Stomach smooth muscle (tissue), 2 donors: ENCODE measurements at regions not wholly inside any gene's neighbourhood (a gene's known extent, or its start where the extent isn't known, plus 50 kb on each side); places are given as distances from the start of the nearest gene placed in this dataset.

Experiments used
- H3K27ac ChIP-seq: one replicate; pipeline ENCODE4 v1.7.0; 2013; ENCODE audit warnings: mild to moderate bottlenecking, low read length, inconsistent platforms
- H3K27me3 ChIP-seq, 2 donors: one replicate each; pipeline ENCODE4 v1.7.0; 2013; ENCODE audit warnings: low read length in 2 of 2; ENCODE audit not compliant: insufficient read depth in 2 of 2, control insufficient read depth in 1 of 2
- H3K36me3 ChIP-seq, 2 donors: one replicate each; pipeline ENCODE4 v1.7.0; 2013; ENCODE audit warnings: low read length in 2 of 2; ENCODE audit not compliant: control insufficient read depth in 2 of 2, insufficient read depth in 2 of 2
- H3K4me1 ChIP-seq: one replicate; pipeline ENCODE4 v1.7.0; 2013; ENCODE audit warnings: low read length; ENCODE audit not compliant: control insufficient read depth, insufficient read depth
- H3K4me3 ChIP-seq, 2 donors: one replicate each; pipeline ENCODE4 v1.7.0; 2013; ENCODE audit warnings: low read length in 2 of 2
- H3K9ac ChIP-seq, 2 donors: one replicate each; pipeline ENCODE4 v1.7.0; 2013; ENCODE audit warnings: low read length in 2 of 2, mild to moderate bottlenecking in 1 of 2
- H3K9me3 ChIP-seq, 2 donors: one replicate each; pipeline ENCODE4 v1.7.0; 2013; ENCODE audit warnings: low read length in 2 of 2; ENCODE audit not compliant: control insufficient read depth in 2 of 2
- donor health status: healthy.
- donor health status: Pancreatic carcinoma.

- no peaks in the 10 kb centered on the region for H3K4me1 ChIP-seq
- no peak overlapping the region for H3K27ac ChIP-seq
- H3K36me3 ChIP-seq, result no peaks in the 10 kb centered on the region
- no peak overlapping the region for H3K4me3 ChIP-seq
- H3K27me3 ChIP-seq, result no peaks in the 10 kb centered on the region
- no peaks in the 10 kb centered on the region for H3K9me3 ChIP-seq
- no peak overlapping the region for H3K9ac ChIP-seq
Measured at GRCh38 chr15:93854088-93854487, 377.3 kb upstream of the MCTP2 start.

GRCh38 chr15:93852761-93853160, 378.6 kb upstream of the MCTP2 start:
- no peaks in the 10 kb centered on the region for H3K27me3 ChIP-seq
- H3K9ac ChIP-seq, result no peak overlapping the region
- H3K9me3 ChIP-seq, result no peaks in the 10 kb centered on the region
- H3K36me3 ChIP-seq, result no peaks in the 10 kb centered on the region
- no peak overlapping the region for H3K4me3 ChIP-seq
- no peak overlapping the region for H3K27ac ChIP-seq
- no peaks in the 10 kb centered on the region for H3K4me1 ChIP-seq

GRCh38 chr15:93848490-93848889, 382.9 kb upstream of the MCTP2 start:
- Histone ChIP-seq H3K9ac (no peak overlapping the region), H3K27ac (no peak overlapping the region)

GRCh38 chr15:93848076-93848475, 383.3 kb upstream of the MCTP2 start:
- Histone ChIP-seq H3K9me3 (no peaks in the 10 kb centered on the region), H3K27me3 (no peaks in the 10 kb centered on the region), H3K4me1 (no peaks in the 10 kb centered on the region), H3K4me3 (no peak overlapping the region), H3K9ac (no peak overlapping the region), H3K27ac (no peak overlapping the region), H3K36me3 (no peaks in the 10 kb centered on the region)

More at GRCh38 chr15:93848490-93848889, 382.9 kb upstream of the MCTP2 start:
- no peaks in the 10 kb centered on the region for H3K27me3 ChIP-seq
- H3K4me1 ChIP-seq, result no peaks in the 10 kb centered on the region
- H3K9me3 ChIP-seq, result no peaks in the 10 kb centered on the region
- H3K4me3 ChIP-seq, result no peak overlapping the region
- no peaks in the 10 kb centered on the region for H3K36me3 ChIP-seq

- no peak overlapping the region for H3K27ac ChIP-seq
- H3K36me3 ChIP-seq, result no peaks in the 10 kb centered on the region
- no peak overlapping the region for H3K9ac ChIP-seq
- no peaks in the 10 kb centered on the region for H3K27me3 ChIP-seq
- H3K9me3 ChIP-seq, result no peaks in the 10 kb centered on the region
- H3K4me3 ChIP-seq, result no peak overlapping the region
- no peaks in the 10 kb centered on the region for H3K4me1 ChIP-seq
Measured at GRCh38 chr15:93846148-93846547, 385.2 kb upstream of the MCTP2 start.

- H3K27me3 ChIP-seq, result no peaks in the 10 kb centered on the region
- no peaks in the 10 kb centered on the region for H3K36me3 ChIP-seq
- no peaks in the 10 kb centered on the region for H3K9me3 ChIP-seq
Measured at GRCh38 chr15:93837450-93837849, 393.9 kb upstream of the MCTP2 start.

GRCh38 chr15:93835344-93835743, 396.0 kb upstream of the MCTP2 start:
- Histone ChIP-seq H3K4me3 (no peak overlapping the region), H3K4me1 (peaks cover 12% of the 10 kb centered on the region), H3K27ac (no peak overlapping the region), H3K9ac (no peak overlapping the region), H3K27me3 (no peaks in the 10 kb centered on the region), H3K9me3 (no peaks in the 10 kb centered on the region), H3K36me3 (no peaks in the 10 kb centered on the region)

More at GRCh38 chr15:93837450-93837849, 393.9 kb upstream of the MCTP2 start:
- Histone ChIP-seq H3K27ac (no peak overlapping the region), H3K9ac (no peak overlapping the region), H3K4me3 (no peak overlapping the region), H3K4me1 (no peaks in the 10 kb centered on the region)

- no peak overlapping the region for H3K4me3 ChIP-seq
- no peaks in the 10 kb centered on the region for H3K9me3 ChIP-seq
- H3K9ac ChIP-seq, result no peak overlapping the region
- H3K27ac ChIP-seq, result no peak overlapping the region
- no peaks in the 10 kb centered on the region for H3K36me3 ChIP-seq
- peaks cover 18% of the 10 kb centered on the region for H3K4me1 ChIP-seq
- H3K27me3 ChIP-seq, result no peaks in the 10 kb centered on the region
Measured at GRCh38 chr15:93831641-93832040, 399.7 kb upstream of the MCTP2 start.

GRCh38 chr15:93830221-93831080, 400.9 kb upstream of the MCTP2 start:
- Histone ChIP-seq H3K36me3 (no peaks in the 10 kb centered on the region), H3K9ac (no peak overlapping the region), H3K9me3 (no peaks in the 10 kb centered on the region), H3K27ac (no peak overlapping the region), H3K4me3 (peak overlapping the region in 1 of 2 donors; percentile 7), H3K27me3 (no peaks in the 10 kb centered on the region), H3K4me1 (peaks cover 18% of the 10 kb centered on the region)

- no peak overlapping the region for H3K9ac ChIP-seq
- H3K27me3 ChIP-seq, result no peaks in the 10 kb centered on the region
- peaks cover 18% of the 10 kb centered on the region for H3K4me1 ChIP-seq
- H3K4me3 ChIP-seq, result no peak overlapping the region
- H3K27ac ChIP-seq, result no peak overlapping the region
- H3K9me3 ChIP-seq, result no peaks in the 10 kb centered on the region
- no peaks in the 10 kb centered on the region for H3K36me3 ChIP-seq
Measured at GRCh38 chr15:93829115-93829870, 402.1 kb upstream of the MCTP2 start.

GRCh38 chr15:93826790-93827189, 404.6 kb upstream of the MCTP2 start:
- Histone ChIP-seq H3K27ac (no peak overlapping the region), H3K9me3 (no peaks in the 10 kb centered on the region), H3K9ac (no peak overlapping the region), H3K4me3 (no peak overlapping the region), H3K27me3 (no peaks in the 10 kb centered on the region), H3K36me3 (no peaks in the 10 kb centered on the region), H3K4me1 (peaks cover 15% of the 10 kb centered on the region)
